Peyer's patch (tissue), 4 donors: ENCODE measurements at regions not wholly inside any gene's neighbourhood (a gene's known extent, or its start where the extent isn't known, plus 50 kb on each side); places are given as distances from the start of the nearest gene placed in this dataset.

Source experiments
- CTCF ChIP-seq, 6 experiments: fragments of 450-650 bp in 4 of 6; fragments of 200-600 bp in 2 of 6; sonication (generic) in 1 of 6; IDR thresholded peaks; one replicate each; pipeline ENCODE4 v1.5.1; 2017 to 2019; ENCODE audit warnings: antibody characterized with exemption in 6 of 6, mild to moderate bottlenecking in 3 of 6, moderate library complexity in 1 of 6
- POLR2A ChIP-seq, 2 donors: fragments of 450-650 bp; IDR thresholded peaks; one replicate each; pipeline ENCODE4 v1.5.1; 2017; ENCODE audit warnings: antibody characterized with exemption in 2 of 2, mild to moderate bottlenecking in 2 of 2, moderate library complexity in 2 of 2

- TF ChIP-seq CTCF (IDR thresholded peaks at IDR 0.05): no peak
- TF ChIP-seq POLR2A (IDR thresholded peaks at IDR 0.05): no peak
Measured at GRCh38 chr4:171397175-171397574, 416.0 kb upstream of the GALNTL6 start.
